Omental fat pad (tissue), 3 donors: ENCODE measurements at regions not wholly inside any gene's neighbourhood (a gene's known extent, or its start where the extent isn't known, plus 50 kb on each side); places are given as distances from the start of the nearest gene placed in this dataset.

Source experiments
- ATAC-seq: fragments of 150-250 bp; one replicate; pipeline ENCODE4 v1.9.1; 2016; ENCODE audit warnings: mild to moderate bottlenecking, moderate library complexity; ENCODE audit not compliant: low FRiP score
- DNase-seq: peaks from one replicate; pipeline ENCODE4 v3.0.0-alpha.2; 2019; ENCODE audit warnings: low spot score
- TF ChIP-seq, protein P1 (sequence below), 3 donors: fragments of 450-650 bp; IDR thresholded peaks; one replicate each; pipeline ENCODE4 v1.5.1; 2016 to 2017; ENCODE audit warnings: antibody characterized with exemption in 3 of 3, mild to moderate bottlenecking in 3 of 3, moderate library complexity in 2 of 3

GRCh38 chr1:113255038-113255719 lies 135.1 kb upstream of the MAGI3 start:
- ATAC-seq (no peak), DNase-seq (no peak)
- TF ChIP-seq, protein P1, sequence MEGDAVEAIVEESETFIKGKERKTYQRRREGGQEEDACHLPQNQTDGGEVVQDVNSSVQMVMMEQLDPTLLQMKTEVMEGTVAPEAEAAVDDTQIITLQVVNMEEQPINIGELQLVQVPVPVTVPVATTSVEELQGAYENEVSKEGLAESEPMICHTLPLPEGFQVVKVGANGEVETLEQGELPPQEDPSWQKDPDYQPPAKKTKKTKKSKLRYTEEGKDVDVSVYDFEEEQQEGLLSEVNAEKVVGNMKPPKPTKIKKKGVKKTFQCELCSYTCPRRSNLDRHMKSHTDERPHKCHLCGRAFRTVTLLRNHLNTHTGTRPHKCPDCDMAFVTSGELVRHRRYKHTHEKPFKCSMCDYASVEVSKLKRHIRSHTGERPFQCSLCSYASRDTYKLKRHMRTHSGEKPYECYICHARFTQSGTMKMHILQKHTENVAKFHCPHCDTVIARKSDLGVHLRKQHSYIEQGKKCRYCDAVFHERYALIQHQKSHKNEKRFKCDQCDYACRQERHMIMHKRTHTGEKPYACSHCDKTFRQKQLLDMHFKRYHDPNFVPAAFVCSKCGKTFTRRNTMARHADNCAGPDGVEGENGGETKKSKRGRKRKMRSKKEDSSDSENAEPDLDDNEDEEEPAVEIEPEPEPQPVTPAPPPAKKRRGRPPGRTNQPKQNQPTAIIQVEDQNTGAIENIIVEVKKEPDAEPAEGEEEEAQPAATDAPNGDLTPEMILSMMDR (IDR thresholded peaks at IDR 0.05), result no peak

- ATAC-seq, result no peak
- DNase-seq, result no peak
- TF ChIP-seq, protein P1 (IDR thresholded peaks at IDR 0.05), result no peak
Observed at GRCh38 chr1:113255720-113256347, 134.5 kb upstream of the MAGI3 start.

DNA sequence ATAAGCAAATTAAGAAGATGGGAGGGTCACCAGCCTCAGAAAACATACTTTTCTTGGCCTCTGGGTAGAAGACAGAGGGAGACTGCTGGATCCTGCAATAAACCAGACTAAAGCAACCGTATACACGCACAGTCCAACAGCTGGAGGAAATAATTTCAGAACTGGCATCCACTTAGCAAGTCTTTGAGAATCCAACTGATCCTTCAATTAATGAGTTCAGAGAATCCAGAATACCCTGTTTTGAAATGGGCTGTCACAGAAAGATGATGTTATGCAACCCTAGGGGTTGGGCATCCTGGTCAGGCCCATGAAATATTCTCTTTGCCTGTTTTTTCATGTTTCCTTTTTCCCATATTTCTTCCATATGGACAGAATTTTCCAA lies 134.0 kb upstream of the MAGI3 start:
- no peak for ATAC-seq
- TF ChIP-seq, protein P1 (IDR thresholded peaks at IDR 0.05), result no peak
- DNase-seq, result no peak

DNA sequence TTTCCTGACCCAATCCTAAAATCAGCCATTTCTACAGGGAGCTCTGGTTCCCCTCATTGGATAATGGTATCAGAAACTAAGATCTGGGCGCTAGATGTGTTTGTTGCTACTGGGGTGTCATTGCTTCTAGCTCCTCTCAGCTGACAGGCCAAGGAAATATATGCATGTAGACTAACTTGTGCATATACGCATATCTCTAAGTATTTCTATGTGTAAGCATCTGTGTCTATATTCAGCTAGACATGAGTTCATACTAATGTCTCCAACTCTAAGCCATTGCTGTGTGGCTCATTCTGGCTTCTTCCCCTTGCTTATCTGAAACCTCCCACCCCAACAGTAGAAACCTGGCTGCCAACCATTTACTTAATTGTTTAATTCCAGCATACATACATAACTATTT lies 130.3 kb upstream of the MAGI3 start:
- TF ChIP-seq, protein P1 (IDR thresholded peaks at IDR 0.05), result no peak
- ATAC-seq, result no peak
- no peak for DNase-seq

DNA sequence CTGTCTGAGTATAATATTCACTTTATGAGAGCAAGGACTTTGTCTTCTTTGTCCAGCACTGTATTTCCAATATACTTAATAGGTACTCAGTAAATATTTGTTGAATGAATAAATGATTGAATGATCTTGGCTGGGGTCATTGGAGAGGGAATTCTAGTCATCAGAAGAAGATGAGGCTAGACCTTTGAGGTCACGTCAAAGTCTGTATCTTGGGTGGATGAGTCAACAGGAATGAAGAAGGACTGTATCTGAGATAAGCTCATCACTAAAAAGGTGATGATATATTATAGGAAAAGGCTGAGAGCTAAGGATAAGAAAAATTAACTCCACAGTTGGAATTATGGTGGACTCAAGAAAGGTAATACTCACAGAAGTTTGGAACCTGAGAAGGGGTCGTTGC lies 125.1 kb upstream of the MAGI3 start:
- TF ChIP-seq, protein P1 (IDR thresholded peaks at IDR 0.05), result no peak
- ATAC-seq, result no peak
- no peak for DNase-seq

DNA sequence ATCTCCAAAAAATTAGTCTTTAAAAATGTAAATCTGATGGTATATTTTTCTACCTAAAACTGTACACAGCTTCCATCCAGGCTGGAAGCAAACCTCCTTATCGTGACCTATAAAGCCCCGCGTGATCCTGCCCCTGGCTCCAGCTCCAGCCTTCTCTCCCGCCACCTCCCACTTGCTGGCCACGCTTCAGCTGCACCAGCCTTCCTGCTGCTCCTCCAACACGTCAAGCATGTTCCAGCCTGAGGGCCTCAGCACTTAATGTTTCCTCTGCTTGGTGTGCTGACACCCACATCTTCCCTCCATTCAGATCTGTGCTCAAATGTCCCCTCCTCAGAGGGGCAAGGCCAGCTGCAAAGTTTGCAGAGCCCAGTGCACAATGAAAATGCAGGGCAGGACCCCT lies 123.5 kb upstream of the MAGI3 start:
- TF ChIP-seq, protein P1 (IDR thresholded peaks at IDR 0.05), result no peak
- no peak for ATAC-seq
- no peak for DNase-seq
